Activated T-cell treated with anti-CD3 and anti-CD28 coated beads, Interleukin-2, amount 50 U/mL, for 24 hours (primary cell): ENCODE measurements at regions not wholly inside any gene's neighbourhood (a gene's known extent, or its start where the extent isn't known, plus 50 kb on each side); places are given as distances from the start of the nearest gene placed in this dataset.
"Not testable (repeated sequence)": the region's sequence is repeated elsewhere in the genome, so short reads cannot be mapped to it uniquely, and the experiment has no call there.

ENCODE experiments used
- DNase-seq: peaks from one replicate; pipeline ENCODE4 v3.0.0-alpha.2; 2020
- H3K27ac Mint-ChIP-seq: 2 replicates; pipeline ENCODE4 v1.8.0; 2020; ENCODE audit warnings: mild to moderate bottlenecking, mixed read lengths
- H3K27me3 Mint-ChIP-seq: 2 replicates; pipeline ENCODE4 v1.8.0; 2020; ENCODE audit warnings: mixed read lengths
- H3K36me3 Mint-ChIP-seq: 2 replicates; pipeline ENCODE4 v1.8.0; 2020; ENCODE audit warnings: low read depth, mixed read lengths
- H3K4me1 Mint-ChIP-seq: 2 replicates; pipeline ENCODE4 v1.8.0; 2020; ENCODE audit warnings: low read depth, mixed read lengths
- H3K4me3 Mint-ChIP-seq: 2 replicates; pipeline ENCODE4 v1.8.0; 2020; ENCODE audit warnings: mild to moderate bottlenecking, moderate library complexity, mixed read lengths
- H3K9me3 Mint-ChIP-seq: 2 replicates; pipeline ENCODE4 v1.8.0; 2020; ENCODE audit warnings: mixed read lengths

GRCh38 chr5:21484498-21484889 lies 1368.7 kb downstream of the CDH12 start:
- H3K4me1 Mint-ChIP-seq, H3K27me3 Mint-ChIP-seq, H3K27ac Mint-ChIP-seq, H3K9me3 Mint-ChIP-seq, H3K4me3 Mint-ChIP-seq: not testable (repeated sequence)
- DNase-seq: peak; percentile 37
- H3K36me3 Mint-ChIP-seq: peaks cover 48% of the 10 kb centered on the region

GRCh38 chr5:21483790-21484497 lies 1369.2 kb downstream of the CDH12 start:
- H3K27ac Mint-ChIP-seq, H3K27me3 Mint-ChIP-seq, DNase-seq, H3K9me3 Mint-ChIP-seq, H3K4me3 Mint-ChIP-seq, H3K4me1 Mint-ChIP-seq: not testable (repeated sequence)
- peaks cover 52% of the 10 kb centered on the region for H3K36me3 Mint-ChIP-seq

- H3K9me3 Mint-ChIP-seq, H3K4me3 Mint-ChIP-seq, H3K4me1 Mint-ChIP-seq, H3K27me3 Mint-ChIP-seq, H3K27ac Mint-ChIP-seq: not testable (repeated sequence)
- H3K36me3 Mint-ChIP-seq: peaks cover 54% of the 10 kb centered on the region
- DNase-seq: peak; percentile 38
These were observed 1370.0 kb downstream of the CDH12 start for GRCh38 chr5:21482983-21483650.

GRCh38 chr5:21482522-21482921 lies 1370.6 kb downstream of the CDH12 start:
- DNase-seq, H3K27ac Mint-ChIP-seq: not testable (repeated sequence)
- peaks cover 54% of the 10 kb centered on the region for H3K36me3 Mint-ChIP-seq

GRCh38 chr5:21481320-21482270 lies 1371.5 kb downstream of the CDH12 start:
- H3K4me3 Mint-ChIP-seq, H3K27ac Mint-ChIP-seq, H3K4me1 Mint-ChIP-seq, H3K27me3 Mint-ChIP-seq, H3K9me3 Mint-ChIP-seq: not testable (repeated sequence)
- DNase-seq: peak; percentile 42
- peaks cover 54% of the 10 kb centered on the region for H3K36me3 Mint-ChIP-seq

More at GRCh38 chr5:21482522-21482921, 1370.6 kb downstream of the CDH12 start:
- H3K27me3 Mint-ChIP-seq, H3K4me3 Mint-ChIP-seq, H3K4me1 Mint-ChIP-seq, H3K9me3 Mint-ChIP-seq: not testable (repeated sequence)

GRCh38 chr5:21480054-21480453 lies 1373.1 kb downstream of the CDH12 start:
- H3K9me3 Mint-ChIP-seq, DNase-seq, H3K4me1 Mint-ChIP-seq, H3K4me3 Mint-ChIP-seq, H3K27me3 Mint-ChIP-seq, H3K27ac Mint-ChIP-seq: not testable (repeated sequence)
- H3K36me3 Mint-ChIP-seq: peaks cover 50% of the 10 kb centered on the region

GRCh38 chr5:21473981-21474380 lies 1379.2 kb downstream of the CDH12 start:
- peaks cover 47% of the 10 kb centered on the region for H3K36me3 Mint-ChIP-seq
- not testable (repeated sequence) for DNase-seq, H3K27me3 Mint-ChIP-seq, H3K9me3 Mint-ChIP-seq, H3K27ac Mint-ChIP-seq, H3K4me3 Mint-ChIP-seq, H3K4me1 Mint-ChIP-seq

- not testable (repeated sequence) for H3K27ac Mint-ChIP-seq, H3K4me3 Mint-ChIP-seq, DNase-seq, H3K27me3 Mint-ChIP-seq, H3K4me1 Mint-ChIP-seq, H3K9me3 Mint-ChIP-seq
- H3K36me3 Mint-ChIP-seq: peaks cover 48% of the 10 kb centered on the region
These were observed 1379.7 kb downstream of the CDH12 start for GRCh38 chr5:21473436-21473835.

- H3K4me3 Mint-ChIP-seq, DNase-seq, H3K9me3 Mint-ChIP-seq, H3K27me3 Mint-ChIP-seq, H3K4me1 Mint-ChIP-seq, H3K27ac Mint-ChIP-seq: not testable (repeated sequence)
- peaks cover 56% of the 10 kb centered on the region for H3K36me3 Mint-ChIP-seq
These were observed 1381.5 kb downstream of the CDH12 start for GRCh38 chr5:21471691-21472090.

- not testable (repeated sequence) for H3K27ac Mint-ChIP-seq
These were observed 1383.5 kb downstream of the CDH12 start for GRCh38 chr5:21469523-21470101.

GRCh38 chr5:21467544-21467943 lies 1385.6 kb downstream of the CDH12 start:
- DNase-seq, H3K27me3 Mint-ChIP-seq, H3K27ac Mint-ChIP-seq, H3K4me1 Mint-ChIP-seq, H3K9me3 Mint-ChIP-seq, H3K4me3 Mint-ChIP-seq: not testable (repeated sequence)
- peaks cover 59% of the 10 kb centered on the region for H3K36me3 Mint-ChIP-seq

More at GRCh38 chr5:21469523-21470101, 1383.5 kb downstream of the CDH12 start:
- not testable (repeated sequence) for H3K4me1 Mint-ChIP-seq, H3K9me3 Mint-ChIP-seq, H3K4me3 Mint-ChIP-seq, H3K27me3 Mint-ChIP-seq, DNase-seq
- peaks cover 63% of the 10 kb centered on the region for H3K36me3 Mint-ChIP-seq

GRCh38 chr5:21459744-21460073 lies 1393.4 kb downstream of the CDH12 start:
- H3K4me1 Mint-ChIP-seq, H3K27me3 Mint-ChIP-seq, DNase-seq, H3K9me3 Mint-ChIP-seq: not testable (repeated sequence)
- H3K4me3 Mint-ChIP-seq: peak overlapping the region; percentile 91
- H3K36me3 Mint-ChIP-seq: peaks cover 27% of the 10 kb centered on the region
- H3K27ac Mint-ChIP-seq: peak overlapping the region; percentile 90

GRCh38 chr5:21452449-21452848 lies 1400.7 kb downstream of the CDH12 start:
- Mint-ChIP-seq H3K27me3 (peaks cover 25% of the 10 kb centered on the region), H3K4me1 (no peaks in the 10 kb centered on the region), H3K36me3 (no peaks in the 10 kb centered on the region), H3K4me3 (no peak overlapping the region), H3K9me3 (no peaks in the 10 kb centered on the region), H3K27ac (no peak overlapping the region)
- no peak for DNase-seq

GRCh38 chr5:21432646-21433045 lies 1420.5 kb downstream of the CDH12 start:
- no peaks in the 10 kb centered on the region for H3K36me3 Mint-ChIP-seq
- no peak for DNase-seq
- no peak overlapping the region for H3K4me3 Mint-ChIP-seq
- H3K27me3 Mint-ChIP-seq: peaks cover 2% of the 10 kb centered on the region
- H3K27ac Mint-ChIP-seq: no peak overlapping the region
- H3K4me1 Mint-ChIP-seq: no peaks in the 10 kb centered on the region
- H3K9me3 Mint-ChIP-seq: no peaks in the 10 kb centered on the region
